CD14-positive monocyte (primary cell): ENCODE measurements at regions not wholly inside any gene's neighbourhood (a gene's known extent, or its start where the extent isn't known, plus 50 kb on each side); places are given as distances from the start of the nearest gene placed in this dataset.

ENCODE experiments used
- DNase-seq, 3 donors: peaks; one replicate each; pipeline ENCODE4 v3.0.0-alpha.2; 2011 to 2022
- H2AFZ ChIP-seq: 2 replicates; pipeline ENCODE4 v1.6.0; 2012; ENCODE audit warnings: mild to moderate bottlenecking, low read depth, low read length, inconsistent platforms; ENCODE audit not compliant: insufficient read depth, poor library complexity, severe bottlenecking
- H3K27ac ChIP-seq, 2 donors: 1 replicate in 1 of 2; 2 replicates in 1 of 2; pipeline ENCODE4 v1.5.1; 2012 to 2013; ENCODE audit warnings: low read length in 2 of 2, control low read depth in 1 of 2, inconsistent platforms in 1 of 2, low read depth in 1 of 2, mild to moderate bottlenecking in 1 of 2
- H3K27me3 ChIP-seq, 2 donors: one replicate each; pipeline versions ENCODE4 v1.6.0 to v1.6.1; 2011 to 2013; ENCODE audit warnings: low read length in 2 of 2; ENCODE audit not compliant: control insufficient read depth in 2 of 2, insufficient read depth in 2 of 2
- H3K36me3 ChIP-seq, 2 donors: replicated peaks in 1 of 2; 1 replicate in 1 of 2; 2 replicates in 1 of 2; pipeline versions ENCODE4 v1.5.1 to v1.6.1; 2012 to 2013; ENCODE audit warnings: low read length in 2 of 2, control low read depth in 1 of 2, inconsistent platforms in 1 of 2, mild to moderate bottlenecking in 1 of 2; ENCODE audit not compliant: insufficient read depth in 2 of 2, control insufficient read depth in 1 of 2
- H3K4me1 ChIP-seq, 2 donors: 1 replicate in 1 of 2; 2 replicates in 1 of 2; pipeline versions ENCODE4 v1.5.1 to v1.6.1; 2012 to 2013; ENCODE audit warnings: low read length in 2 of 2, control low read depth in 1 of 2, inconsistent platforms in 1 of 2, mild to moderate bottlenecking in 1 of 2, moderate library complexity in 1 of 2; ENCODE audit not compliant: insufficient read depth in 2 of 2, control insufficient read depth in 1 of 2
- H3K4me2 ChIP-seq: replicated peaks from 2 replicates; pipeline ENCODE3; 2012; ENCODE audit warnings: low read length, moderate library complexity, mild to moderate bottlenecking; ENCODE audit not compliant: poor library complexity, severe bottlenecking; ENCODE audit errors: extremely low read depth
- H3K4me3 ChIP-seq, 3 experiments: fragments of 200-600 bp in 1 of 3; sonication (generic) in 1 of 3; replicated peaks in 1 of 3; 1 replicate in 2 of 3; 2 replicates in 1 of 3; pipeline ENCODE4 v1.5.1; 2011 to 2013; ENCODE audit warnings: low read length in 3 of 3, mild to moderate bottlenecking in 3 of 3, control low read depth in 2 of 3, low read depth in 2 of 3, inconsistent platforms in 1 of 3, moderate library complexity in 1 of 3
- H3K79me2 ChIP-seq: 2 replicates; pipeline ENCODE4 v1.6.0; 2012; ENCODE audit warnings: mild to moderate bottlenecking, control low read depth, inconsistent platforms, low read length, moderate library complexity; ENCODE audit not compliant: insufficient read depth
- H3K9ac ChIP-seq: 2 replicates; pipeline ENCODE4 v1.6.0; 2017; ENCODE audit warnings: low read length, mild to moderate bottlenecking; ENCODE audit not compliant: insufficient read depth, poor library complexity, severe bottlenecking
- H3K9me3 ChIP-seq, 2 donors: replicated peaks in 1 of 2; 1 replicate in 1 of 2; 2 replicates in 1 of 2; pipeline versions ENCODE4 v1.5.1 to v1.6.1; 2012 to 2013; ENCODE audit warnings: low read length in 2 of 2, control low read depth in 1 of 2; ENCODE audit not compliant: control insufficient read depth in 1 of 2, insufficient read depth in 1 of 2
- H4K20me1 ChIP-seq: 2 replicates; pipeline ENCODE4 v1.6.0; 2012; ENCODE audit warnings: mild to moderate bottlenecking, low read length, control low read depth, moderate library complexity; ENCODE audit not compliant: insufficient read depth
- H3K27ac Mint-ChIP-seq, 7 donors: one replicate each; pipeline ENCODE4 v1.8.0; 2020; ENCODE audit warnings: mild to moderate bottlenecking in 7 of 7, mixed read lengths in 7 of 7, moderate library complexity in 6 of 7, inconsistent platforms in 2 of 7
- H3K27me3 Mint-ChIP-seq, 3 donors: one replicate each; pipeline ENCODE4 v1.8.0; 2021 to 2022; ENCODE audit warnings: low read depth in 3 of 3, mild to moderate bottlenecking in 3 of 3, mixed read lengths in 3 of 3, moderate library complexity in 3 of 3, inconsistent platforms in 1 of 3
- H3K36me3 Mint-ChIP-seq, 2 donors: one replicate each; pipeline ENCODE4 v1.8.0; 2020; ENCODE audit warnings: mixed read lengths in 2 of 2, inconsistent platforms in 1 of 2, mild to moderate bottlenecking in 1 of 2
- H3K4me1 Mint-ChIP-seq: one replicate; pipeline ENCODE4 v1.8.0; 2020; ENCODE audit warnings: mild to moderate bottlenecking, mixed read lengths
- H3K4me3 Mint-ChIP-seq, 2 donors: one replicate each; pipeline ENCODE4 v1.8.0; 2020; ENCODE audit warnings: mild to moderate bottlenecking in 2 of 2, mixed read lengths in 2 of 2, moderate library complexity in 1 of 2
- H3K9me3 Mint-ChIP-seq, 7 donors: one replicate each; pipeline ENCODE4 v1.8.0; 2020 to 2022; ENCODE audit warnings: mixed read lengths in 7 of 7, mild to moderate bottlenecking in 6 of 7, moderate library complexity in 6 of 7, inconsistent platforms in 2 of 7
- CTCF ChIP-seq: fragments of 200-600 bp; IDR thresholded peaks from one replicate; pipeline ENCODE4 v1.8.0; 2022; ENCODE audit warnings: antibody characterized with exemption, mild to moderate bottlenecking
- whole genome bisulfite sequencing: methylation state at CpG from one replicate; pipeline ENCODE4 v1.1.5; 2013; ENCODE audit warnings: missing lambda C conversion rate; ENCODE audit not compliant: insufficient coverage; 5-methylcytosine and 5-hydroxymethylcytosine counted together
- intact Hi-C, 2 donors: fragments of 100-400 bp; cut with micrococcal nuclease; formaldehyde crosslinking; loops; one replicate each; pipeline versions ENCODE4 v1.15.0 to v1.15.1; 2023

DNA sequence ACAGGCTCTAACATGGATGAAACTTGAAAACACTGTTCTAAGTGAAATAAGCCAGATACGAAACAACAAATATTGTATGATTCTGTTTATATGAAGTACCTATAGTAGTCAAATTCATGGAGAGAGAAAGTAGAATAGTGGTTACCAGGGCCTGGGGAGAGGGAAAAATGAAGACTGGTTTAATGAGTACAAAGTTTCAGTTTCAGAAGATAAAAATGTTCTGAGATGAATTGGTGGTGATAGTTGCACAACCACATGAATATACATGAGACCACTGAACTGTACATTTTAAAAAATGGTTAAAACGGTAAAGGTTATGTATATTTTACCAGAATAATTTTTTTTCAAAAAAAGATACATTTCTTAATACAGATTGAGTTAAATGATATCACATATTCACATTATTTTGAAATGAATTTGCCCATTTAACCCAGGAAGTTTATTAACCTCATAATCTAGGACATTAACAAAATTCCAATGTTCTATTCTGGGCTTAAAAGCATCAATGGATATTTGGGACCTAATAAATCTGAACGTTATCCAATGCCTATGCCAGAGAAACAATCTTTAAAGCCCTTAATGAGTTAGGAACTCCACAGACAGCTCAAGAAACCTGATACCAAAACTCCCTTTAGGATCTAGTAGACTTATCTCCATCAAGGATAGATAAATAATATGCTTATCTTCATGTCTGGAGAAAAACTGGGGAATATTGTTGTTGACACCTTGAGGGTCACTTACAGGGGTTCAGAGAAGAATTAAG lies 521.3 kb downstream of the EFNA5 start:
- no peak overlapping the region for H3K27ac Mint-ChIP-seq
- H3K9me3 ChIP-seq: no peaks in the 10 kb centered on the region

GRCh38 chr5:107147589-107147988 lies 523.1 kb downstream of the EFNA5 start:
- peaks cover 0 to 3% of the 10 kb centered on the region in 2 donors for H3K9me3 ChIP-seq
- Mint-ChIP-seq H3K4me3 (no peak overlapping the region), H3K36me3 (no peaks in the 10 kb centered on the region), H3K27ac (no peak overlapping the region), H3K27me3 (no peaks in the 10 kb centered on the region), H3K9me3 (peaks cover 0 to 2% (median 0%) of the 10 kb centered on the region in 7 donors), H3K4me1 (no peaks in the 10 kb centered on the region)
- H3K4me1 ChIP-seq: no peaks in the 10 kb centered on the region
- H4K20me1 ChIP-seq: no peaks in the 10 kb centered on the region
- no peak overlapping the region for H3K9ac ChIP-seq
- no peaks in the 10 kb centered on the region for H3K27me3 ChIP-seq
- WGBS: no CpG with 5 or more reads among the region's 1 CpG
- H3K4me2 ChIP-seq: no peak overlapping the region
- intact Hi-C loops: no loop called here
- no peaks in the 10 kb centered on the region for H3K36me3 ChIP-seq
- H3K79me2 ChIP-seq: no peaks in the 10 kb centered on the region
- no peak for DNase-seq
- TF ChIP-seq CTCF: no peak
- H3K4me3 ChIP-seq: no peak overlapping the region
- no peak overlapping the region for H2AFZ ChIP-seq
- no peak overlapping the region for H3K27ac ChIP-seq

More for the DNA sequence above, 521.3 kb downstream of the EFNA5 start:
- H3K27me3 Mint-ChIP-seq: no peaks in the 10 kb centered on the region
- Histone ChIP-seq H3K9ac (no peak overlapping the region), H3K4me2 (no peak overlapping the region), H2AFZ (no peak overlapping the region), H3K4me1 (no peaks in the 10 kb centered on the region), H3K79me2 (no peaks in the 10 kb centered on the region), H3K27me3 (no peaks in the 10 kb centered on the region), H3K36me3 (no peaks in the 10 kb centered on the region), H3K27ac (no peak overlapping the region), H4K20me1 (no peaks in the 10 kb centered on the region), H3K4me3 (no peak overlapping the region)
- no peak for DNase-seq
- intact Hi-C loops: no loop called here
- H3K4me3 Mint-ChIP-seq: no peak overlapping the region
- peaks cover 0 to 2% (median 0%) of the 10 kb centered on the region in 7 donors for H3K9me3 Mint-ChIP-seq
- no peaks in the 10 kb centered on the region for H3K36me3 Mint-ChIP-seq
- no CpG with 5 or more reads among the region's 3 CpGs for WGBS
- no peaks in the 10 kb centered on the region for H3K4me1 Mint-ChIP-seq
- no peak for TF ChIP-seq CTCF
